NCI-H2227 (cell line): ENCODE measurements at regions not wholly inside any gene's neighbourhood (a gene's known extent, or its start where the extent isn't known, plus 50 kb on each side); places are given as distances from the start of the nearest gene placed in this dataset.

Experiments used
- DNase-seq: peaks from one replicate; lab custom pipeline; 2025; ENCODE audit not compliant: unreplicated experiment; lab: John Stamatoyannopoulos, UW

GRCh38 chr4:1531683-1532548 is 125.7 kb upstream of the NKX1-1 start:
- no peak for DNase-seq

- DNase-seq: no peak
These were observed 124.1 kb upstream of the NKX1-1 start for GRCh38 chr4:1530356-1530755.

- DNase-seq: no peak
These were observed 118.5 kb upstream of the NKX1-1 start for GRCh38 chr4:1524761-1525160.

- no peak for DNase-seq
These were observed 117.8 kb upstream of the NKX1-1 start for GRCh38 chr4:1523907-1524636.

- no peak for DNase-seq
These were observed 117.3 kb upstream of the NKX1-1 start for GRCh38 chr4:1523506-1523905.

GRCh38 chr4:1523033-1523432 is 116.8 kb upstream of the NKX1-1 start:
- DNase-seq: no peak

GRCh38 chr4:1522606-1523005 is 116.4 kb upstream of the NKX1-1 start:
- DNase-seq: no peak

- DNase-seq: no peak
These were observed 115.6 kb upstream of the NKX1-1 start for GRCh38 chr4:1521821-1522361.

- DNase-seq: peak; percentile 22
These were observed 114.7 kb upstream of the NKX1-1 start for GRCh38 chr4:1520795-1521576.

- DNase-seq: no peak
These were observed 113.8 kb upstream of the NKX1-1 start for GRCh38 chr4:1519787-1520661.

- no peak for DNase-seq
These were observed 112.9 kb upstream of the NKX1-1 start for GRCh38 chr4:1518997-1519700.

- DNase-seq: no peak
These were observed 111.6 kb upstream of the NKX1-1 start for GRCh38 chr4:1517592-1518411.

GRCh38 chr4:1516881-1517480 is 110.7 kb upstream of the NKX1-1 start:
- DNase-seq: no peak

GRCh38 chr4:1516261-1516660 is 110.0 kb upstream of the NKX1-1 start:
- DNase-seq: no peak

- DNase-seq: no peak
These were observed 109.5 kb upstream of the NKX1-1 start for GRCh38 chr4:1515763-1516162.

GRCh38 chr4:1515156-1515555 is 108.9 kb upstream of the NKX1-1 start:
- no peak for DNase-seq

- DNase-seq: no peak
These were observed 108.4 kb upstream of the NKX1-1 start for GRCh38 chr4:1514612-1515011.

GRCh38 chr4:1513936-1514483 is 107.8 kb upstream of the NKX1-1 start:
- DNase-seq: no peak
